Loucy (cell line): ENCODE measurements at regions not wholly inside any gene's neighbourhood (a gene's known extent, or its start where the extent isn't known, plus 50 kb on each side); places are given as distances from the start of the nearest gene placed in this dataset.

Experiments used
- H2AFZ ChIP-seq: fragments of 200-600 bp; sonication (generic); 2 replicates; pipeline ENCODE4 v1.6.0; 2016; ENCODE audit warnings: antibody characterized with exemption, mild to moderate bottlenecking, low read length, moderate library complexity
- H3F3A ChIP-seq: fragments of 200-600 bp; 2 replicates; pipeline ENCODE4 v1.6.0; 2016; ENCODE audit warnings: antibody characterized with exemption, low read depth, mild to moderate bottlenecking
- H3K27me3 ChIP-seq: fragments of 200-600 bp; sonication (generic); 2 replicates; pipeline ENCODE4 v1.6.1; 2014; ENCODE audit warnings: low read length, mild to moderate bottlenecking; ENCODE audit not compliant: insufficient read depth, poor library complexity, severe bottlenecking
- H3K36me3 ChIP-seq: fragments of 200-600 bp; sonication (generic); 2 replicates; pipeline ENCODE4 v1.6.1; 2016; ENCODE audit warnings: low read length; ENCODE audit not compliant: insufficient read depth
- H3K4me1 ChIP-seq: fragments of 200-600 bp; sonication (generic); 2 replicates; pipeline ENCODE4 v1.5.1; 2014; ENCODE audit warnings: low read length, mild to moderate bottlenecking; ENCODE audit not compliant: insufficient read depth, poor library complexity, severe bottlenecking
- H3K4me2 ChIP-seq: fragments of 200-600 bp; sonication (generic); 2 replicates; pipeline ENCODE4 v1.6.0; 2014; ENCODE audit warnings: antibody characterized with exemption, low read length, low read depth, mild to moderate bottlenecking; ENCODE audit not compliant: poor library complexity, severe bottlenecking
- H3K4me3 ChIP-seq: fragments of 200-600 bp; sonication (generic); 2 replicates; pipeline ENCODE4 v1.5.1; 2014; ENCODE audit warnings: low read length, mild to moderate bottlenecking, mixed read lengths; ENCODE audit not compliant: poor library complexity, severe bottlenecking
- H3K79me2 ChIP-seq: fragments of 200-600 bp; sonication (generic); 2 replicates; pipeline ENCODE4 v1.6.1; 2014; ENCODE audit warnings: low read length; ENCODE audit not compliant: insufficient read depth
- H3K9ac ChIP-seq: fragments of 200-600 bp; sonication (generic); 2 replicates; pipeline ENCODE4 v1.6.0; 2014; ENCODE audit warnings: mild to moderate bottlenecking, low read depth, low read length, moderate library complexity; ENCODE audit not compliant: poor library complexity, severe bottlenecking
- H3K9me2 ChIP-seq: fragments of 200-600 bp; sonication (generic); replicated peaks from 2 replicates; pipeline ENCODE4 v1.6.1; 2016; ENCODE audit warnings: low read depth, low read length, mixed read lengths
- H3K9me3 ChIP-seq: fragments of 200-600 bp; sonication (generic); 2 replicates; pipeline ENCODE4 v1.6.1; 2014; ENCODE audit warnings: mild to moderate bottlenecking, antibody characterized with exemption, low read length, low read depth; ENCODE audit not compliant: insufficient read depth
- H4K20me1 ChIP-seq: fragments of 200-600 bp; sonication (generic); 2 replicates; pipeline ENCODE4 v1.6.0; 2014; ENCODE audit warnings: antibody characterized with exemption, low read length, mild to moderate bottlenecking; ENCODE audit not compliant: insufficient read depth, poor library complexity, severe bottlenecking
- CTCF ChIP-seq: fragments of 200-600 bp; sonication (generic); conservative IDR thresholded peaks from 2 replicates; pipeline ENCODE4 v1.5.1; 2014; ENCODE audit warnings: mild to moderate bottlenecking, antibody characterized with exemption, low read length
- EZH2phosphoT487 ChIP-seq: fragments of 200-600 bp; IDR thresholded peaks from 2 replicates; pipeline ENCODE4 v1.6.1; 2018; ENCODE audit warnings: antibody characterized with exemption, mild to moderate bottlenecking, moderate library complexity, borderline replicate concordance

DNA sequence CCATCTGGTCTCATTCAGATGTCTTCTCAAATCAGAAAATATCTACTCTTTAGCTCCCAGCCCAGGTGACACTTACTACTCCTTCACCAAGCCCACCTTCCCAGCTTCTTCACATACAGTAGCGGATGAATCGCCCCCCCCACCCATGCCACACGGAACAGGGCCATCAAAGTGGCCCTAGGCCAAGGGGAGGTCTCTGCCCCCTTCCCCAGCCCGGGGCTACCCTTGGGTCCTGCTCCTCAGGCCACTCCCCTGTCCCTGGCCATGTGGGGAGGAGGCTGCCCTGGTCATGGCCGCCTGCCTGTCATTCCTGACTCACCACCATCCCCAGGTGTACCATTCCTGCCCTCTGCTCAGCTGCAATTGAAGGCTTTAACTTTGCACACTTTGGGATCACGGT, 142.8 kb downstream of the NECTIN1 start:
- no peaks in the 10 kb centered on the region for H3K79me2 ChIP-seq
- no peaks in the 10 kb centered on the region for H3F3A ChIP-seq
- no peak overlapping the region for H3K4me2 ChIP-seq
- TF ChIP-seq EZH2phosphoT487 (no peak), CTCF (no peak)
- H3K9ac ChIP-seq: no peak overlapping the region
- no peaks in the 10 kb centered on the region for H4K20me1 ChIP-seq
- H3K9me2 ChIP-seq: no peaks in the 10 kb centered on the region
- H3K36me3 ChIP-seq: no peaks in the 10 kb centered on the region
- H3K4me3 ChIP-seq: no peak overlapping the region
- no peaks in the 10 kb centered on the region for H3K9me3 ChIP-seq
- no peaks in the 10 kb centered on the region for H3K27me3 ChIP-seq
- no peak overlapping the region for H2AFZ ChIP-seq
- H3K4me1 ChIP-seq: peaks cover 10% of the 10 kb centered on the region

DNA sequence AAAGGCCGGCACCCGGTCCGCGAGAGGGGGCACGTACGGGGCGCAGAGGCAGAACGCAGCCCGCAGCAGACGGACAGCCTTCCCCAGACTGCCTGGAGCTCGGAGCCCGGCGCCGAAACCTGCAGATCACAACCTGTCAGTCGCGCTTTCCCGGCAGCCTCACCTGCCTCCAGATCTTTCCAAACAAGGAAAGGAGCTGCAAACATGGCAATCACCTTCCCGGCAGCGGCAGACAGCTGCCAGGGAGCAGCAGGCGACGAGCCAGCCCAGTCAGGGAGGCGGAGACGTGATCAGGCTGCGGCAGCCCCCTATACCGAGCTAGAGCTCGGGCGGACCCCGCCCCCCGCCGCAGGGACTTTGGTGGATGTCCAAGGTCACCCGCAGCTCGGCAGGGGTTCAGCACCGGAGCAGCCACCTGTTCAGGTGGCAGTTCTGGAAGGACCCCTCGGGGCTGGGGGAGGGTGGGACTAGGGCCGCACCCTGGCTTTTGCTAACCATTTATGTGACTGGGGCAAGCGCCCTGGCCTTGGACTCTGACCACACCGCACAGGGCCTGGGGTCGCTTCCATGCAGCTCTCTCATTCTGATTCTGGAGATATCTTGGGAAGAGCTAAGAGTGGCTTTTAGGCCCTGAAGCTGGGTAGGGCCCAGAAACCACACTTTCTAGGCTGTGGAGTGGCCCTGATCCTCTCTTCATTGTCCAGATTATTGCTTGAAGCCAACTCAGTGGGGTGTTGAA, 143.8 kb downstream of the NECTIN1 start:
- H3K9ac ChIP-seq: no peak overlapping the region
- no peaks in the 10 kb centered on the region for H3K9me3 ChIP-seq
- H3K4me3 ChIP-seq: peak overlapping the region; percentile 75
- peak overlapping the region; percentile 93 for H3K4me2 ChIP-seq
- H3K36me3 ChIP-seq: no peaks in the 10 kb centered on the region
- H2AFZ ChIP-seq: no peak overlapping the region
- no peaks in the 10 kb centered on the region for H3K79me2 ChIP-seq
- H3K27me3 ChIP-seq: no peaks in the 10 kb centered on the region
- no peaks in the 10 kb centered on the region for H3F3A ChIP-seq
- H4K20me1 ChIP-seq: no peaks in the 10 kb centered on the region
- H3K4me1 ChIP-seq: peaks cover 10% of the 10 kb centered on the region
- TF ChIP-seq CTCF (no peak), EZH2phosphoT487 (no peak)
- H3K9me2 ChIP-seq: no peaks in the 10 kb centered on the region

DNA sequence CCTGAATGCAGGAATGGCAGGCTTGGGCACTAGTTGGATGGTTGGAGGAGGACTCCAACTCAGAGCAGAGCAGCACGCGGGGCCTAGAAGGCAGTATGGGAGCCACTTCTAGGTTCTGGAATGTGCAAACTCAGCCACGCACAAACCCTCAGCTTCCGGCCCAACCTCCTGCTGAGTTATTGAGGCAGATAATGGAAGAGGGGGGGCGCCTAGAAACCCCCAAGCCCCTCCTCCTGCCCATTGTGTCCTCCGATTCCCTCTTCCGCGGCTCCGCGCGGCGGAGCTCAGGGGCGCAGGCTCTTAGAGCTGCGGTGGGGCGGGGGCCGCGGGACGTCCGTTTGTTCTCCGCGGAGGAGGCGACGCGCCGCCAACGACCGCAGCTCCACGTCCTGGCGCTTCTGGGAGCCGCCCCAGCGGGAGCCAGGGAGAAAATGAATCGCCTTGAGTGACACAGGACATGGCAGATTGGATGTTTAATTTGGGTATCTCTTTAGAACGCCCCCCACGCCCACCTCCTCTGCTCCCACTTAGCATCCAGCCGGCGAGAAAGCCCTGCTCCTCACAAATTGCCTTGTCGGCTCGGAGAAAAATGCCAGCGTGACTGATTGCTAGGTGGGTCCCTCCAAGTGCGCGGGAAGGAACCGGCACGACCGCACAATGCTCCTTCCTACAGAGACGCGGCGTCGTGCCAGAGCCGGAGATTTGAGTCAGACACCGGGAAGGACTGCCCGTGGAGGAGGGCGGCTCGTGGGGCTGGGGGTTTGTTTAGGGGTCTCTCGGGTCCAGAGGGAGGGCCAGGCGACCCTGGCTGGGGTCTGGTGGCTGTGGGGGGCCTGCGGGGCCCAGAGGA, 144.6 kb downstream of the NECTIN1 start:
- no peaks in the 10 kb centered on the region for H3K27me3 ChIP-seq
- H2AFZ ChIP-seq: peak overlapping the region; percentile 82
- no peaks in the 10 kb centered on the region for H3K79me2 ChIP-seq
- H3K36me3 ChIP-seq: no peaks in the 10 kb centered on the region
- H3K9me2 ChIP-seq: no peaks in the 10 kb centered on the region
- peak overlapping the region; percentile 93 for H3K4me2 ChIP-seq
- H3F3A ChIP-seq: no peaks in the 10 kb centered on the region
- peak overlapping the region; percentile 75 for H3K4me3 ChIP-seq
- H3K9me3 ChIP-seq: no peaks in the 10 kb centered on the region
- H3K4me1 ChIP-seq: peaks cover 10% of the 10 kb centered on the region
- TF ChIP-seq EZH2phosphoT487: no peak
- TF ChIP-seq CTCF: no peak
- no peaks in the 10 kb centered on the region for H4K20me1 ChIP-seq
- H3K9ac ChIP-seq: peak overlapping the region; percentile 67
